ENCODE measurements at regions not wholly inside any gene's neighbourhood (a gene's known extent, or its start where the extent isn't known, plus 50 kb on each side); places are given as distances from the start of the nearest gene placed in this dataset.
"Not testable (repeated sequence)": the region's sequence is repeated elsewhere in the genome, so short reads cannot be mapped to it uniquely, and the experiment has no call there.

GRCh38 chr2:42987112-42987922, 194.9 kb upstream of the HAAO start:
- DNase-seq: no peak

- DNase-seq: no peak
These were observed 192.2 kb upstream of the HAAO start for GRCh38 chr2:42984617-42985016.

GRCh38 chr2:42984081-42984480, 191.7 kb upstream of the HAAO start:
- DNase-seq: no peak

GRCh38 chr2:42980764-42981416, 188.5 kb upstream of the HAAO start:
- no peak for DNase-seq

- DNase-seq: no peak
These were observed 187.7 kb upstream of the HAAO start for GRCh38 chr2:42979870-42980763.

- no peak for DNase-seq
These were observed 187.1 kb upstream of the HAAO start for GRCh38 chr2:42979416-42979869.

GRCh38 chr2:42978887-42979415, 186.6 kb upstream of the HAAO start:
- DNase-seq: no peak

GRCh38 chr2:42978175-42978886, 185.9 kb upstream of the HAAO start:
- DNase-seq: no peak

- peak in 1 of 2 donors; percentile 67 for DNase-seq
These were observed 185.1 kb upstream of the HAAO start for GRCh38 chr2:42977270-42978174.

GRCh38 chr2:42976351-42976750, 184.0 kb upstream of the HAAO start:
- peak; percentile 68 to 91 for DNase-seq

GRCh38 chr2:42974721-42975717, 182.6 kb upstream of the HAAO start:
- DNase-seq: peak in 1 of 2 donors; percentile 39

- DNase-seq: no peak
These were observed 181.9 kb upstream of the HAAO start for GRCh38 chr2:42974169-42974720.

- peak; percentile 22 to 77 for DNase-seq
These were observed 181.3 kb upstream of the HAAO start for GRCh38 chr2:42973726-42974125.

GRCh38 chr2:42972933-42973516, 180.6 kb upstream of the HAAO start:
- not testable (repeated sequence) for DNase-seq

GRCh38 chr2:42971947-42972736, 179.8 kb upstream of the HAAO start:
- DNase-seq: no peak

- no peak for DNase-seq
These were observed 179.0 kb upstream of the HAAO start for GRCh38 chr2:42971381-42971780.

GRCh38 chr2:42970151-42970550, 177.8 kb upstream of the HAAO start:
- DNase-seq: no peak
